GM19238 (cell line): ENCODE measurements at regions not wholly inside any gene's neighbourhood (a gene's known extent, or its start where the extent isn't known, plus 50 kb on each side); places are given as distances from the start of the nearest gene placed in this dataset.
A peak's percentile ranks its signal among the peaks of the same experiment; 100 is the strongest.
"Not testable (repeated sequence)": the region's sequence is repeated elsewhere in the genome, so short reads cannot be mapped to it uniquely, and the experiment has no call there.

ENCODE experiments used
- DNase-seq: peaks from one replicate; pipeline ENCODE4 v3.0.0; 2011; ENCODE audit warnings: low spot score; ENCODE audit not compliant: insufficient read length

DNA sequence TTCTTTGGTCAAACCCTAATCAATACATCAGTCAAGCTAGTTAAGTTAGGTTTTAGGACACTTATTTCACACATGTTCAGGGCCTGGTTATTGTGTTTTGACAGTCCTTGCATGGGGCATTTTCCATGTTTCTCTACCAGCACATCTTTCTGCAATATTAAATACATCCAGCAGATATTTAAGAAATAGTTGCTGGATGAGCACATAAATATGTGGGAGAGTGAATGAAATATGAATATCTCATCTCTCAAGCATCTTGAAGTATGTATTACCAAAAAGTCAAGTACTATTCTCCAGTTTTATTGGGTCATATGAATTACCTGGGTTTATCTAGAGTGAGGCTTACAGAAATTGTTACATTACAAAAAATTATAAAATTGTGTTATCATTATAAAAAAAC lies 621.9 kb upstream of the GJE1 start:
- no peak for DNase-seq

DNA sequence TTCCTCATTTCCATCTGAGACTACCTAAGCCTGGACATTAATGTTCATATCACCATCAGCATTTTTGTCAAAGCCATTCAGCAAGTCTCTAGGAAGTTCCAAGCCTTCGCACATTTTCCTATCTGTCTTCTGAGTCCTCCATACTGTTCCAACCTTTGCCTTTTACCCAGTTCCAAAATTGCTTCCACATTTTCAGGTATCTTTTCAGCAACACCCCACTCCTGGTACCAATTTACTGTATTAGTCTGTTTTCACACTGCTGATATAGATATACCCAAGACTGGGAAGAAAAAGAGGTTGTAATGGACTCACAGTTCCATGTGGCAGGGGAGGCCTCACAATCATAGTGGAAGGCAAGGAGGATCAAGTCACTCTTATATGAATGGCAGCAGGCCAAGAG lies 626.7 kb upstream of the GJE1 start:
- DNase-seq = not testable (repeated sequence)

DNA sequence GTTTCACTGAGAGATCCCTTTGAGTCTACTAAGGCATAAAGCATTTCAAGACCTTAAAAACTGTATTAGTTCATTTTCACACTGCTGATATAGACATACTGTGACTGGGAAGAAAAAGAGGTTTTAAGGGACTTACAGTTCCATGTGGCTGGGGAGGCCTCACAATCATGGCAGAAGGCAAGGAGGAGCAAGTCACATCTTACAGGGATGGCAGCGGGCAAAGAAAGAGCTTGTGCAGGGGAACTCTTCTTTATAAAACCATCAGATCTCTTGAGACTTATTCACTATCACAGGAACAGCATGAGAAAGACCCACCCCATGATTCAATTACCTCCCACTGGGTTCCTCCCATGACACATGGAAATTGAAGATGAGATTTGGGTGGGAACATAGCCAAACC lies 628.4 kb upstream of the GJE1 start:
- DNase-seq = not testable (repeated sequence)

DNA sequence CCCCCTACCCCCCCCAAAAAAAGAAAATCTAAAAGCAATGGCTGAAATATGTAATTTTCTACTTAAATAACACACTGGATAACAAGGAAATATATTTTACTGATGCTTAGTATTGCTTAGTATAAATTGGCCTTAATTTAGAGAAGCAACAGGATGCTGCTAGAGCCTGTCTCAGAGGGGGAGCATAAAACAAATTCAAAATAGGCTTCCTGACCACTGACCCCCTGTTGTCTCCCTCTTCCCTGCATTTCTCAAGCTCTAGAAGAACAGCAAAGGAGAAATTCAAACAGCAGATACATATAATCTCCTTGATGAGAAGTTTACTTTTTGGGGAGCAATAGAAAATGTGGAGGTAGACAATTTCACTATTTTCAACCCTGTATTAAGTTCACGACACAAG lies 631.1 kb upstream of the GJE1 start:
- no peak for DNase-seq

DNA sequence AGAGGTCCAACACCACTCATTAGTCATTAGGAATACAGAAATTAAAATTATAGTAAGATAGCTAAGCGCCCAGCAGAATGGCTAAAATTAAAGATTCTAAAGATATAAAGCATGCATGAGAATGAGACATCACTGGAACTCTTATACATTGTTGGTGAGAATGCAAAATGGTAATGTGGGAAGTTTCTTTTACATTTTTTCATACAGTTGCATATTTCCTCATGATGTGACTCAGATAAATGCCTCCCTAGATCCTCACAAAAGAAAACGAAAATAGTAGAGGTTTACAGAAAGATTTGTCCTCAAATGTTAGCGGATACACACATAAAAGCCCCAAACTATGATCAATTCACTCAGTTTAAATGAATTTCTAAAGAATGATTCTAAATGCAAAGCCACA lies 633.7 kb upstream of the GJE1 start:
- DNase-seq = no peak

DNA sequence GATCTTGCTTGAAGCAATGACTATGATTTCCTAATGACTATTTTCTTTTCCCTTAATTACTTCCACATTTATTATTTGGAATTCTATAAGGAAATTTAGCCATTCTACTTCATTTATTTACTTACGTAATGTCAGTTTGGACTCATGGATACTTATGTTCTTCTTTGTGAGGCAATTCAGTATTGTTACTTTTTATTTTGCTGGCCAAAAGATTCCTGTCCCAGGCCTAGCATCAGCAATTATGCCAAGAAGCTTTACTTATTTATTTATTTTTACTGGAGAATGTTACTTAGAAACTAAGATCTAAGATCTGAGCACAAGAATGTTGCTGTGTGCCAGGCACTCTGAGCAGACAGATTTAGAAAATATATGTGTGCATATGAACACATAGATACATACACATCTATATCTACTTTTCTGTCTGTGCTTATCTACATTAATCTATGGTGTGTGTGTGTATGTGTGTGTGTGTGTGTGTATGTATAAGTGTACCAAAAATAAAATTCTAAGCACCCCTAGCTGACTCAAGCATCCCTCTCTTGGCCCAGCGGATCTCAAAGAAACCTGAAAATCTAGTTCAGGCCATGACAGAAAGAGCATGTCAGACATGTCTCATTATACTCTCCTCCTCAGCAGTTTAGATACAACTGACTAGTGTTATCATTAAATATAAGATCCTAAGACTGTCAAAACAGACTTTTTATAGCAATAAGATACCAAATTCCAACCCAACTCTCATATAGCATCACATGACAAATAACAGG lies 640.0 kb upstream of the GJE1 start:
- no peak for DNase-seq

DNA sequence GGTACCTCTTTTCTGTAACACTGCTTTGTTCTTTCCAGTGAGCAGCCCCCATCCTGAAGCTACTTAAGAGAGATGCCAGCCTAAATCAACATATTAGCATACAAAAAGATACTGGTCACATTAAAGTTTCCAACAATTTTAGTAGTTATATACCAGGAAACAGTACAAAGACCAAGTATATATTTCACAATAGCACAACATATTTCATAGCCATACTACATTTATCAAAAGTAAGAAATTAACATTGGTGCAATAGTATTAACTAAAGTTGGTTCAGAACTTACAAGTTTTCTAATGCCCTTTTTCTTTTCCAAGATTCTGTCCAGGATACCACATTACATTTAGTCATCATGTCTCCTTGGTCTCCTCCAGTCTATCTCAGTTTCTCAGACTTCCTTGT lies 641.0 kb upstream of the GJE1 start:
- no peak for DNase-seq

DNA sequence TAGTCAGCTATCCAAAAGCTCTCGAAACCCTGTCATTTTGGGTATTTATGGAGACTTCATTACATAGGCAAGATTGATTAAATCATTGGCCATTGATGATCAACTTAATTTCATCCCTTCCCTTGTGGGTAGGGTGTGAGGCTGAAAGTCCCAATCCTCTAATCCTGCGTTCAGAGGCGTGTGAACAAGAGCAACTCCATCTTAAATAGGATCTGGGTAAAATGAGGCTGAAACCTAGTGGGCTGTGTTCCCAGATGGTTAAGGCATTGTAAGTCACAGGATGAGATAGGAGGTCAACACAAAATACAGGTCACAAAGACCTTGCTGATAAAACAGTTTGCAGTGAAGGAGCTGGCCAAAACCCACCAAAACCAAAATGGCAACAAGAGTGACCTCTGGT lies 641.7 kb upstream of the GJE1 start:
- no peak for DNase-seq

DNA sequence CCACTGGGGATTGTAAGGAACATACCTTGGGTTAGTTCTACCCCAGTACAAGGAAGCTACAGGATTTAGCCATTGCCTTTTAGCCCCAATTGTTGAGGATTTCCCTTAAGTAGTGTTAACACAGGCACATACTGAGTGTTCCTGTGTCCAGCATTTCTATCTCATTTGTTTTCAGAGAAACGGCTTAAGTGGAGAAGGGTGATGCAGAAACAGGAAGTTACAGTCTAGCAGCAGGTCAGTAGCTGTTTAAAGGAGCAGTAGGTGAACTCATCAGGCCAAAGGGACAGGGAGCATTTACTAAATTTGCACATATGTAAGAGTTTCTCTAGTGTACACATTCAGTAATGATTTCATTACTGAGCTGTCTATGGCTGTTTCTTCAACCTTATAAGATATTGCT lies 644.2 kb upstream of the GJE1 start:
- DNase-seq = no peak

DNA sequence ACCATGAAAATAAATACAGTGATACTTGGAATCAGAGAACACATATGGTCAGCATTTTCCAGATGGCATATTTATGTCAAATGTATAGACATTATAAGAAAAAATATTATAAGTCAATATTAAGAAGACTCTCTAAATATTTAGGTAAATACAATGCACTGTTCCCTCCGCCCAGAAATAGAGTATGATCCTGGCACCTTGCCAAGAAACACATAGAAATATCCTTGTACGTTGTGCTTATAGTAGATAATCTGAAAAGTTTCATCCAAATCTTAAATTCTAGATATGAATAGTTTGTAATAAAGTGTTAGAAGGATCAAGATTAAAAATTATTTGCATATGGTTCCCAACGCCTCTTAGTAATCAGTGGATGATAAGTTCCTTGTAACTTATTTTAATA lies 645.8 kb upstream of the GJE1 start:
- DNase-seq = no peak

DNA sequence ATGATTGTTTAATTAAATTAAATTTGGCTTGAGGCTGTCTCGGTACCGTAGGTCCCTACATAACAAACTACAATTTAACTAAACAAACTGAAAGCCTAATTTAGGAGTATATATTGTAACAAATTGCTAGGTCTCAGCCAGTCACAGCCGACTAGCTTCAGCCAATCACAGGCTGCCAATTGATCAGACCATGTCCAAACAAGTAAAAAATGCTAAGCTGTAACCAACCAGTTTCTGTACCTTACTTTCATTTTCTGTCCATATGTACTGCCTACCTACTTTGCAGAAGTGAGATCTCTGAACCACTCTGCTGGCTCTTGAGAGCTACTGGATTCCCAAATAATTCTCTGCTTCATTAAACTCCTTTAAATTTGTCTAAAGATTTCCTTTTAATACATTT lies 648.0 kb upstream of the GJE1 start:
- DNase-seq = no peak

DNA sequence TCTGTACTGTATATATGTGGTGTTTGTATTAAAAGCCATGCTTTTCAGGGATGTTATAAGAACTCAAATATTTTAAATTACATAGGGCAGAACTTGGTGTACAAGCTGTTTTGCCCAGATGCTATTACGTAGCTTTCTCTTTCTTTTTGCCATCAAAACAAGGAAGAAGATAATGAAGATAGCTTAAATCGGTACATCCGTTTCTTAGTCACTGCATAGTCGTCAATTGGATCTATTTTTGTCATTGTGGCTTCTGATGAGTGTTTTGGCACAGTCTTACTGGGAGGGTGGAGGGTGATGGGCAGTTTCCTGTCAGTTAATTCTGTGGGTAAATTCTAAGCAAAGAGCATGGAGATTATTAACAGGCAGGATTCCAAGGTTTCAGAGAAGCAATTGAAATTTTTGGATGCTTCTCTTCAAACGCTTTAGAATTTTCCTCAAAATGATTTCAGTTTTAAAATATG lies 649.1 kb upstream of the GJE1 start:
- DNase-seq = peak; percentile 13

DNA sequence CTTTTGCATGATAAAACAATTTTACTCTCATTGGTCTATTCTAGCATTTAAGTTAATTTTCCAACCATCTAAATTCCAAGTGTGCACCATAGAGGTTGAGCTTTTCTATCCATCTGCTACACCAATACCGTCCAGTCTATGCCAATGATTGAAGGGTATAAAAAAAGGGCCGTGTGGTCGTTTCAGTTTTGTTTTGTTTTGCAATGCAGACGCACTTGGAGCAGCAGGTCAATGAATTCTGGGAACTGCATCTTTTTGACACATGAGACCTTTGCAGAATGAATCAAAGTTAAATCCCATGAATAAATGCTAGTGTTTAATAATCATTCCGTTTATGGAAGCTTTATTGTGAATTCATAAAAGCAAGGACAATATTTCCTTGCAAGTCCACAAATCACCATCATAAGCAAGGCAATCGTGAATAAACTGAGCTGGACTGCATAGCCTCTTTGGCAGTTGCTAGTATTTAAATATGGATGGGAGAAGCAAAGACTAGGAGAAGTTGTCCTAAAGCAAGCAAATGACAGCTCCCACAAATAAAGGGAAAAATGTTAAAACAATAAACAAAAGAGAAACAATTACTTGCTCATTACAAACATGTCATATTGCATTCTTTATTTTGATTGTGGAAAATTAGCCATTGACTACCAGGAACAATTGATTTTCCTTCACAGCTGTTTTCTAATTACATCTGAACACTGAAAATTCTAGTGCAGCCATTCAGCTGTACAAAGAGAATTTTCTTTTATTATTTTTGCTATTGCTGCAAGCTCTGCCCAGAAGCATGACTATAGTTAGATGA lies 649.7 kb upstream of the GJE1 start:
- no peak for DNase-seq

DNA sequence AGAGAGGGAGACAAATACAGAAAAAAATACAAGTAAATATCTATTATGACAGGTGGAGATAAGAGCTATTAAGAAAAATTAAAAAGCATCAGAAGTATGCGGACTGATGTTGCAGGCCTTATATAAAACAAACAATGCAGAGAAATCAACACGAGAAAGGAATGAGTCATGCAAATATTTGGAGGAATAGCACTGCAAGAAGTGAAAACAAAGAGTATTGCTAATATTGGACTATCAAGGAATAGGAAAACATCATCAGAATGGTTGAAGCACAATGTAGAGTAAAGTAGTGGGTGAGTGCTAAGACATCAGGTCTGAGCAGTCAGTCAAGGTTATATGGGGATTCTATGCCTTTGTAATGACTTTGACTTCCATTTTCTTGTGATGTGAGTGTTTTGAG lies 657.5 kb upstream of the GJE1 start:
- no peak for DNase-seq

DNA sequence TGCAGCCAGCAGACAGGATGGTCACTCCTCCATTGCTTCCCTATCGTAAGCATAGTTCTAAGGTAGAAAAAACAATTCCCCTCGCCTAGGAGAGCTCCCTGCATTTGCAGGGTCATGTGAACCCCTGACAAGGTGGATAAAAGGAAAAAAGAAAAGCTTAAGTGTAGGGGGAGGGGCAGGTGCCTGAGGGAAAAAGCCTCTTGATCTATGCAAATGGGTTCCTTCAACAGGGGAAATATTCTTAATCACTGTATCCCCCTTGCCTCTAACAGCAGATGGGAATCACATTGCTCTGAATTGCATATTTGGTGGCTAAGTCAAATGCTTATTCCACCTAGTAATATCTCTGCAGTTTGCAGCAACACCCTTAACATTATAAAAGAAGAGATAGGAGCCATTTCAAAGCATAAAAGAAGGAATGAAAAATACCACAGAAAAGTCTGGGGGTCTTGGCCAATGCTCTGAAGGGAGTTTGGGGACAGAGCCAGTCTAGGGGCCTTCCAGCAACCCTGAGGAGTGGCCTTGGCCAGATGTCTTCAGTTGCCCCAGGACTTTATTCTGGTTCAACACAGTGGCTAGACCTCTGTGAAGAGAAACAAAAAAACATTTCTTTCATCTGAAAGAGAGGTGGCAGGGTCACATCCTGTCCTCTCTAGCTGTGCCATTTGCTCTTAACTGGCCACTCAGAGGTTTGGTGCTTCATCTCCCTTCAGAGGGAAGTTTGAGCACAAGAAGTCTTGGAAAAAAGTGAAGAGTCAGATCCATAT lies 660.4 kb upstream of the GJE1 start:
- DNase-seq = no peak

DNA sequence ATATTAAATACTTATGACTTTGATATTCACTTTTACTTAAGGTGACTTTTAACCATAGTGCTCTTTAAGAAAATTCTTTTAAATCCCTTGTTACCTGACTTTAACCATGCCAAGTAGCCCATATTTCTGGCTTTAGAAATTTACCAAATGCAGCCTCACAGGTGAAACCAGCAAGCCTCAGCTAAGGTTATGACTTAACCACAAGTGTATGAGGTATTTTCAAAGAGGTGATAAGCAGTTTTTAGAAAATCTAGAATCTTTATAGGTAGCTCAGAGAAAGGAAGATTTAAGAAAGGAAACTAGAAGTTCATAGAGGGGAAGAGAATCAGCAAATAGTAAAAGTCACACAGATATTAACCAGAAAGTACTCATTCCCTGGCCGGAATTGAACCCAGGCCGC lies 661.9 kb upstream of the GJE1 start:
- DNase-seq = no peak

DNA sequence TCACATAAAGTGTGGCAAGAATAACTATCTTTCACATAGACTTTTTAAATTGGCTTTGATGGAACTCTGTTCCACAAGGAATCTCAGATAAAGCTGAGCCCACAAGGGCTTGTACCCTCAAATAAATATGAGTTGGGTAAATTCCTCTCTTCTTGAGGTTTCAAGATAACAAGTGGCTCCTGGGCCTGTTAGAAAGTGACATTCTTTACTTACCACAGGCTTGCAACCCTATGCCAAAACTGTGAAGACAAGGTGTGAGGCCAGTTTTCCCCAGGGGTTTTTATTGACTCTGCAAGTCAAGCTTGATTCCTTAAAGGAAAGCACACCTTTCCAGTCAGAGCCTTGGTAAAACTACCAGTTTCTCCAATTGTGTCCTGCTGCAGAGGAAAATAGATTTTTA lies 664.8 kb upstream of the GJE1 start:
- no peak for DNase-seq

DNA sequence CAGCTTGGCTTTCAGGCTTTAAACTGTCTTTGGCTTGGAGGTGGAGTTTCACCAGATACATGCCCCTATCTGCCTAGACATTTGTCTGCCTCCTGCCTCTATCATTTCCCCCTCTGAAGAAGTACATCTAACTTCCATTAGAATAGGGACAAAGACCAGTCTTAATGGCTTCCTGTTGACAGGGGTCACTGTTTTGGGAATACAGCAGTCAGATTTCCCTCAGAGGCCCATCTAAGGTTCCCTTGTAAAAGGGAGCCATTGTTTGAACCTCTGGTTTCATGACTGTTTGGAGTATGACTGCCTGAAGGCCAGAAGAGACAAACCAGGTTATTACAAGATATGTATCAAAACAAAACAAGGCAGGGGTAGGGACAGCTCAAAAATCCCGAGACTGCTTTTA lies 665.7 kb upstream of the GJE1 start:
- DNase-seq = no peak

DNA sequence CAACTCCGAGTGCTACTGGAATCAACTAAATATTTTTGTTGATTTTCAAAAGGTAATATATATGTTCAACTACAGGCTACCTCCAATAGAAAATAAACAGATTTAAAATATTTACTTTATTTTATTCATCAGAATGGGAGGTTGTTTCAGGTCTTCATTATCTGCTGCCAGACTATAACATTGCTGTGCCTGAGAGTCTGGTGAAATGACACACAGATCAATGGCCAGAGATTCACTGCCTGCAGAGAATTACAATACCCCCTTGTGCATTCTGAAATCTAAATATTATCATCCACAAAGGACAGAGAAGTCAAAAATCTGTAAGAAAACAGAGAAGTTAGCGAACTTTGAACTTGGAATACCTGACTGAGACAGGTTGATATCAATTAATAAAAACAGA lies 667.8 kb upstream of the GJE1 start:
- no peak for DNase-seq

DNA sequence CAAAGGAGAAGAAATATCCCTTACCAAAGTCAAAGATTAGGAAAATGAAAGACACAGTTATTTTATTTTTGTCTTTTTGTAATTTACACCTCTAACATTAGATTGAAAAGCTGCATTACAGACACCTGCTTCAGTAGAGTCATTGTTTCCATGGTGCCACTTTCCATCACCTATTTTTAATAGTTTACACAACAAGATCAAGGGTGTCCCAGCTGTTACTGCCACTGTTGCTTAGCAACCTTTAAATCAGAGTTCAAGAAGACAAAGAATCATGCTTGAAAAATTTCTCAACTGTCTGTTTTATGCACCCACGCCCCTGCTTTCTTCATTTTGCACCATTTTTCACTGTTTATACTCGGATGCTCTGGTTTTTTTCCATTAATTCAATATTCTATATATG lies 668.2 kb upstream of the GJE1 start:
- no peak for DNase-seq

DNA sequence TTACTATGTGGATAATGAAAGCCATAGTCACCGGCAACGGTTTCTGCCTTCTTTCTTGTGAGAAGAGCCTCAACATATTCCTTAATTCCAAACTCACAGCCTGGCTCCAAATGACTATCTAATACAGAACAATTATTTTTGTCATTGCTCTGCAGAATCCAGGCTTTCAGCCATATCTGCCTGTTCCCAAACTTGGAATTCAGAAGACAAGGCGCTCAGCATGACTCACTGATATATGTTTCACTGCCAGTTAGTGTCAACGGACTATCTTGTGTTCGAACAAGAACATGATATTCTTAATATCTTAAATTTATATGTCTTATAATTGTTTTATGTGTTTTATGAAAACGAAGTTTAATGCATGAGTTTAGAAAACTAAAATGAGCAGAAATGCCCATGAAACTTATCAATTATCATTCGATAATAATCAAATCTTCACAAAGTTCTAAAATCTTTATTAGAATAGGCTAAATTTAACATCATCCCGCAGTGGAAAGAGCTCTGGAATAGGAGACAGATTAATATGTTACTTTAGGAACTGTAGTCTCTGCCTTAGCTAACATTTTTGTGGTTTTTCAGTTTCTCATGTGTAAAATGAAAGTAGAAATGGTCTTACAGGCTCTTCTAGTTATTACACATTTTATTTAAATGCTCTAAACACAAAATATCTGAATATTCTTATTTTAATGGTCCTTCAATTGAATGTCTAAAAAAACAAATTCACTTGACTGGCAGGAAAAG lies 669.3 kb upstream of the GJE1 start:
- no peak for DNase-seq
